GM10266 (cell line): ENCODE measurements at regions not wholly inside any gene's neighbourhood (a gene's known extent, or its start where the extent isn't known, plus 50 kb on each side); places are given as distances from the start of the nearest gene placed in this dataset.

Source experiments
- DNase-seq: peaks from one replicate; pipeline ENCODE4 v3.0.0; 2012; ENCODE audit errors: extremely low spot score
- CTCF ChIP-seq: IDR thresholded peaks from 2 replicates; pipeline ENCODE4 v1.5.1; 2012; ENCODE audit warnings: mild to moderate bottlenecking, low read depth; ENCODE audit not compliant: control insufficient read depth, insufficient read depth; ENCODE audit errors: missing control alignments

DNA sequence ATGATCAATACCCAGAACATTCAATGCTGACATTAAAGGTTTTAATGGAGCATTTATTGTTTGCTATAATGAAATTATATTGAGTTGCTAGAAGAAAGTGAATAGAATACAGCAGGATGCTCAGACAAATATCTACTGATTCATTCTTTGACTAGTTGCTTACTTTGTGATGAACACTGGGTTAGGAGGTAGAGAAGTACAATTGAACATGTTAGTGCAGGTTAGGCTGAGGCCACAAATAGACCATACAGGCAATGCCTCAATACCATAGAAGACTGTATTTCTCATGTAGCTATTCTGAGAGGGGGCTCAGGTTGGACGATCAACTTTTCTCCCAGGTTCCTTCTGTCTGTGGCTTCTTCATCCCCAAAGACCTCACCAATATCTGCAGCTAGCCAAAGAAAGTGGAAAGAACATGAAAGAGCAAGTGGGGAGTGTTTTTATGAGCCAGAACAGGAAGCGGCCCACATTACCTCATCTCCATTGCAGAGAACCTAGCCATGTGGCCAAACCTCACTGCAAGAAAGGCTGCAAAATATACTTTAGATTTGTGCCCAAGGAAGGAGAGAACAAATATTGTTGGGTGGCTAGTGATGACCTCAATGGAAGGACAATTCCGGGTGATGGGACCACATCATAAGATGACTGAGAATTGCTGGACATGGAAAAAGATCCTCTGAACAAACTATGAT lies 180.3 kb upstream of the GATB start:
- TF ChIP-seq CTCF, result no peak
- no peak for DNase-seq

DNA sequence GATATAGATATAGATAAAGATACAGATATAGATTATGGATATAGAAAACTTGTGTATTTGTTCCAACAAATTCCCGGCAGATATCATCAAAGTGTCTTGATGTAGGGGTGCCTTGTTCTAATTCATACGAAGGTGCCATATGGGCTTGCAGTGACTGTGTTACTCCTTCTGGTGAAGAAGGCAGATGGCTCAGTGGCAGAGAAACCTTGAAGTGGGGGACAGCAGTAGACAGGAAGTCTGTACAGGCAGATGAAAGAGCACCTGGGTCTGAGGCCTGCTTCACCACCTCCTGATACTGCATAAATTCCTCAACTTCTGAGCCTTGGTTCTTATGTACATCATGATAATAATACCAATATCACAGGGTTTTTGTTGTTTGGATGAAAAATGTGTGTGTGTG lies 179.5 kb upstream of the GATB start:
- no peak for TF ChIP-seq CTCF
- no peak for DNase-seq

GRCh38 chr4:151939670-151940069 lies 178.9 kb upstream of the GATB start:
- TF ChIP-seq CTCF, result no peak

GRCh38 chr4:151935411-151935810 lies 174.6 kb upstream of the GATB start:
- no peak for DNase-seq
- TF ChIP-seq CTCF, result no peak

More at GRCh38 chr4:151939670-151940069, 178.9 kb upstream of the GATB start:
- DNase-seq, result no peak

GRCh38 chr4:151934766-151935165 lies 174.0 kb upstream of the GATB start:
- DNase-seq, result no peak

DNA sequence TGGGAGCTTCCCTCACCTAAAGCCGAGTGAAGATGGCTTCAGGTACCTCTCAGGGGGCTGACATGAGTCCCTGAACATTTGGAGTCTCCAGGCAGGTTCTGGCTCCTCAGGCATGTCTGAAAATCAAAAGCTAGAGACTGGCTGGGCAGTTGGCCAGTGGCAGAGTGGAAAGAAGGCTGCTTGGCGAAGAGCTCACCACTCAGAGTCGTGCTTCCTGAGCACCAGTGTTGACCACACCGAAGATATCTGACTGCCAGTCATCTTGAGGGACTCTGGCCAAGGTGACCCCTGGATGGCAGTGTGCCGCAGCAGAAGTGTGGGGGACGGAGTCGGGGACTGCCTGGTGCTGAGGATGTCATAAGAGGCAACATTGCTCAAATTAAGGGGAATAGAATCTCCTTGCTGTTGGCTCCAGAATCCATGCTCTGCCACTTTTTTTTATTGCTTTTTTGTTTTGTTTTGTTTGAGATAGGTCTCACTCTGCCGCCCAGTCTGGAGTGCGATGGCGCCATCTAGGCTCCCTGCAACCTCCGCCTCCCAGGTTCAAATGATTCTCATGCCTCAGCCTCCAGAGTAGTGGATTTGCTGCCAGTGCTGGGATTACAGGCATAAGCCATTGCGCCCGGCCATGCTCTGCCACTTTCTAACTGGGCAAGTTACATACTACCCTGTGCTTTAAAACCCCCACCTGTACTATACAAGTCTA lies 172.5 kb upstream of the GATB start:
- TF ChIP-seq CTCF, result no peak
- no peak for DNase-seq

More at GRCh38 chr4:151934766-151935165, 174.0 kb upstream of the GATB start:
- no peak for TF ChIP-seq CTCF

DNA sequence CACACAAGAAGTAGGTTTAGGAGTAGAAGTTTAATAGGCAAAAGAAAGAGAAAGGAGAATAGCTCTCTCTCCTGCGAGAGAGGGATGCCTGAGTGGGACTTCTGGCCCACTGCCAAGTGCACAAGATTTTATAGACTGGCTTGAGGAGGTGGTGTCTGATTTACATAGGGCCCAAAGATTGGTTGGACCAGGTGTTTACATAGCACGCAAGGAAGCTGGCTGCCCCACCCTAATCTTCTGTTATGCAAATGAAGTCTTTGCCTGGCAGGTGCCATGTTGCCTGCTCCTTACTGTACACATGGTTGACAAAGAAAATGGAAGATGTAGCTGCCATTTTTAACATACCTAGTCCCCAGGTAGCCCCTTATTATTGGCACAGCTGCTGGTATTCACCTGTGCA lies 170.8 kb upstream of the GATB start:
- no peak for DNase-seq
- no peak for TF ChIP-seq CTCF
